DMS153 (cell line): ENCODE measurements at regions not wholly inside any gene's neighbourhood (a gene's known extent, or its start where the extent isn't known, plus 50 kb on each side); places are given as distances from the start of the nearest gene placed in this dataset.

Source experiments
- DNase-seq: peaks from one replicate; lab custom pipeline; 2025; lab: John Stamatoyannopoulos, UW

DNA sequence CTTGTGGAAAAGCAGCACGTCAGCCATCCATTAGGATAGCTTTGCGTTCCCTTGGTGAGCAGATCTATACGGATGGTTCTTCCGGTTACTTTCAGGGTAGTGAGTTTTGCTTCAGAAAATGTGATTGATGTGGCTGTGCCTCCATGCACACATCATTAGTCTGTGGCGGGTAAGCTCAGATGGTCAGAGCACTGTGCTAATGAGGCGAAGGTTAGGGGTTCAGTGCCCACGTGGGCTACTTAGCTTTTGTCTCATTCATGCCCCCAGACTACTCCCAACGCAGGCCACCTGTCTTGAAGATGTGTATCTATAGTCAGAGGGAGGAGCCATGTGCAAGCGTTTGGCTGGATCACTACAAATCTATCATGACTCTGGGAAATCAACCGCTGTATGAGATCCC is 322.8 kb upstream of the POU3F3 start:
- DNase-seq, result no peak

GRCh38 chr2:104537116-104537515 is 316.8 kb upstream of the POU3F3 start:
- DNase-seq, result no peak

- no peak for DNase-seq
These were observed 315.8 kb upstream of the POU3F3 start for GRCh38 chr2:104538077-104538476.

DNA sequence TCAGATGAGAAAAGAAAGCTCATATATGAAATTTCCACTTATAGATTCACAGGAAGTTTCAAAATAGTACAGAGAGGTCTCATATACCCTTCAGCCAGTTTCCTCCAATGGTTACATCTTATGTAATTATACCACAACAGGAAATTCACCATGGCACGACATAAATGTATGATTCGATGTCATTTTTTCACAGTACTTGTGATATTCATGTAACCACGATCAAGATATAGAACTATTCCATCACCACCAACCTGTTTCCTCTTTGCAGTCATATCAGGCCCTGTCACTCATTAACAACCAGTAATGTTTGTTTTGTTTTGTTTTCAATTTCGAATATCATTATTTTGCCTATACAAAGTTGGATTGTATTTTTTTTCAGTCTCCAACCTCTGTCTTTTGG is 314.3 kb upstream of the POU3F3 start:
- no peak for DNase-seq

DNA sequence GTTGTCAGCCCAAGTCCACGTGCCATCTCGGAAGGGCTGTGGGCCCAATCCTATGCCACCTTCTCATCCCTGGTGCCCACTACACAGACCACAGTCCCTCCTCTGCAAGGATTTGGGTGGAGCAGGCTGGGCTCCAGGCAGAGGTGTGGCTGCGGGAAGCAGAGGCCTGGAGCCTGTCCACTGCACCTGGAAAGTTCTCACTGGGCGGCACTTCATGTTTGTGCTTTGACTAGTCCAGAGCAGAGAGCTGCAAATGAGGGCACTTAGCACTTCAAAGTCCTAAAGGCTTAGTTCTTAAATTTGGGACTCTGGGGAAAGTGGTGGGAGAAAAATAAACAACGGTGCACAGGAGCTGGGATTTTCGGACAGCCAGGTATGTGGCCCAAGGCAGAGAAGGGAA is 308.9 kb upstream of the POU3F3 start:
- no peak for DNase-seq

GRCh38 chr2:104546537-104546936 is 307.4 kb upstream of the POU3F3 start:
- DNase-seq, result no peak

DNA sequence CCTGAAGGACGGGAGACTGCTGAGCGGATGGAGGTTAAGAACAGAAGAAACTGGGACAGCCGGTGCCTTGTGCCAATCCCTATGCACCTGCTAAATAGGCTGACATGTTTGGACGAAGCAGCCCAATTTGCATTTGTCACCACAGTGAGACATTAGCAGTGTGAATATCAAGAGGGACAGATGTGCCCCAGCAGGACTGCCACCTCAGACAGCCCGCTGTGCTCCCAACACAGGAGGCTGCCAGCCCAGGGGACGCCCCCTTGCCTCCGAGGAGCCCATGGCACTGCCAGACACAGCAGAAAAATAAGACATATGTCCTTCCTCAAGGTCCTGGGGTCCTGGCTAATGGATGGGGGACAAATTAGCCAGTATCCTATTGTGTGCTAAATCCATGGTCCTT is 306.7 kb upstream of the POU3F3 start:
- no peak for DNase-seq

GRCh38 chr2:104561251-104561650 is 292.7 kb upstream of the POU3F3 start:
- DNase-seq, result no peak

DNA sequence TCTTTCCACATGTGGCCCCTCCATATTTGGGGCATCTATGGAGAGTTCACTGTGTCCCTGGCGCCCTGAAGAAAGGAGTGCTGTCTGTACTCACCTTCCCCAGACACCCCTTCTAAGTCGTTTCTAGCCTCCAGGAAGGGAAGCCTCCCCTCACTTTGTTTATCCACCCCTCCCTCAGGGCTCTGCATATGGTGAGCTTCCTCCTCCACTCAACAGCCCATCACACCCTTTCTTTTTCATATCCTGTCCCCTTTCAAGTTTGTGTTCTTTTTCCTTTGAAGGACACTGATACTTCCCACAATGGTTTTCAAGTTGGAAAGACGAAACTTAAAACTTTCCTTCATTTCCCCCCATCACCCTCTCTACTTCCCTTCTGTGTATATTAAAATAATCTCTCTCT is 291.4 kb upstream of the POU3F3 start:
- DNase-seq, result no peak

- DNase-seq, result no peak
These were observed 290.4 kb upstream of the POU3F3 start for GRCh38 chr2:104563398-104563996.

- DNase-seq, result no peak
These were observed 285.7 kb upstream of the POU3F3 start for GRCh38 chr2:104568247-104568646.

DNA sequence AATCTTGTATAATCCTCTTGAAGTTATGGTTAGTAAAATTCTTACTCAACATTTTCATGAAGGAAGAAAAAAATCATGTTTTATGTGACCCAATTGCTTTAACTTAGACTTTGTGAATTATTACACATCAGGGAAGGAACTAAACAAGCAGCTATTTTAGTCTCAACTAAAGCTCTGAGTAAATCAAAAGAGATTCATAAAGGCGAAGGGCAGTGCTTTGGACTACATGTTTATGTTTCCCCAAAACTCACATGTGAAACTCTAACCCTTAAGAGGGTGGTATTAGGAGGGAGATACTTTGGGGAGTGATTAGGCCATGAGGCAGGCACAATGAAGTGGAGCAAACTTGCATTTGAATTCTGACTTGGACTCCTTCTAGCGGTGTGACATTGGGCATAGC is 283.7 kb upstream of the POU3F3 start:
- DNase-seq, result no peak

GRCh38 chr2:104572834-104573233 is 281.1 kb upstream of the POU3F3 start:
- no peak for DNase-seq

GRCh38 chr2:104574367-104574766 is 279.5 kb upstream of the POU3F3 start:
- no peak for DNase-seq

DNA sequence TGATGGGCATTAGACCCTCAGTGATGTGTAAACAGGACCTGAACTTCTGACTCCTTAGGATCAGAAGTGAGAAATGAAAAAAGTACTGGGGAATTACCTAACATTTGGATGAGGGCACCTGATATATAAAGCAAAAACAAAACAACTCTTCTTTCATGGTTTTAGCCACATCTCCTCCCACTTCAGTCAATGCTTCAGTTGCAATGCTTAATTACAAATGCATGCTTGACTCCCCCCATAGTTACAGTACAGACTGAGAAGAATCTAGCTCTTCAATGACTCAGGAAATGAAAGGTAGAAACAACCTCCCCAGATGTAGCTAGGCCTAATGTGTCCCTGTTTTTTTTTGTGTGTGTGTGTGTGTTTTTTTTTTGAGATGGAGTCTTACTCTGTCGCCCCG is 276.8 kb upstream of the POU3F3 start:
- DNase-seq, result no peak

GRCh38 chr2:104582471-104582870 is 271.4 kb upstream of the POU3F3 start:
- no peak for DNase-seq

DNA sequence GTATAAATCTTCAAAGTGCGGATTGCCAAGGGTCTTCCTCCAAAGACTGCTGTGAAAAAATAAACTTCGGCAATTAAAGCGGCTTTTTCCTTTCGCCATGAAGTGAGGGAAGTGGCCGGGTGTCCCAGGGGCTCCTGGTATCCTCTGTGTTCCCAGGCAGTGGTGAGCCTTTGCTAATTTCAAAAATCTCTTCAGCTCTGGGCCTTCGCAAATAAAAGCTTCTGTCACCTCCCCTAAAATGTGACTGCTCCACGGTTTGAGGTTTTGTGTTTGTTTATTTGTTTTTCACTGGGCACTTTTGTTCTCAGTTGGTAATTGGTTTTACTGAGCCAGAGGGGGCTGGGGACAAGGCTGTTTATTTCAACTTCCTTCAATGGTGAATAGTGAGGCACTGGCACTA is 270.1 kb upstream of the POU3F3 start:
- DNase-seq, result no peak

DNA sequence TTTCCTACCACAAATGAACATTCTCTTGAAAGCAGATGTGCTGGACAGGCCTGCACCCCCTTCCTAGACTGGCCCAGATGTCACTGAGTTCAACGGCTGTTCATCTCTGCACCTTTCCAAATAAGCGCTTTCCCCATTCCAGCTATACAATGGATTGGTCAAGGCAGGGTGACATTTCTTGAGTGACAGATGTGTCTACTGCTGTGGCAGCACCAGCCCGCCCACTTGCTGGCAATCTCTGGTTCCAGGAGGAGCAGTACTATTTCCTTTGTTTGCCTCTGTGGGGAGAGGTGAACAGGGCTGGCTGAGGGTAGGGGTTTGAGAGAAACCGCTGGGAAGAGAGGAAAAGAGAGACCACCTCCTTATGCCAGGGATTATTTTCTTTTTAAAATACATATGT is 269.5 kb upstream of the POU3F3 start:
- no peak for DNase-seq

- no peak for DNase-seq
These were observed 258.3 kb upstream of the POU3F3 start for GRCh38 chr2:104595576-104595975.

DNA sequence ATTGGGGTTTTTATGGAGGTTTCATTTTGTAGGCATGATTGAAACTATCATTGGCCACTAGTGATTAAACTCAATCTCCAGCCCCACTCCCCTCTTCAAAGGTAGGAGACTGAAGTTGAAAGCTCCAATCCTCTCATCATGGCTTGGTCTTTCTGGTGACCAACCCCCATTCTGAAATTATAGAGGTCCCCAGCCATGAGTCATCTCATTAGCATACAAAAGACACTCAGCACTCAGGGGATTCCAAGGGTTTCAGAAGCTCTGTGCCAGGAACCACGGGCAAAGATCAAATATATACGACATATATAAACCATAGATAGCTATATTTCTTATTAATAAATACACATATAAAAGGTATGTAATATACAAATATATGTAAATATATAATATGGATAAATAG is 256.0 kb upstream of the POU3F3 start:
- no peak for DNase-seq

GRCh38 chr2:104598636-104599035 is 255.3 kb upstream of the POU3F3 start:
- no peak for DNase-seq

DNA sequence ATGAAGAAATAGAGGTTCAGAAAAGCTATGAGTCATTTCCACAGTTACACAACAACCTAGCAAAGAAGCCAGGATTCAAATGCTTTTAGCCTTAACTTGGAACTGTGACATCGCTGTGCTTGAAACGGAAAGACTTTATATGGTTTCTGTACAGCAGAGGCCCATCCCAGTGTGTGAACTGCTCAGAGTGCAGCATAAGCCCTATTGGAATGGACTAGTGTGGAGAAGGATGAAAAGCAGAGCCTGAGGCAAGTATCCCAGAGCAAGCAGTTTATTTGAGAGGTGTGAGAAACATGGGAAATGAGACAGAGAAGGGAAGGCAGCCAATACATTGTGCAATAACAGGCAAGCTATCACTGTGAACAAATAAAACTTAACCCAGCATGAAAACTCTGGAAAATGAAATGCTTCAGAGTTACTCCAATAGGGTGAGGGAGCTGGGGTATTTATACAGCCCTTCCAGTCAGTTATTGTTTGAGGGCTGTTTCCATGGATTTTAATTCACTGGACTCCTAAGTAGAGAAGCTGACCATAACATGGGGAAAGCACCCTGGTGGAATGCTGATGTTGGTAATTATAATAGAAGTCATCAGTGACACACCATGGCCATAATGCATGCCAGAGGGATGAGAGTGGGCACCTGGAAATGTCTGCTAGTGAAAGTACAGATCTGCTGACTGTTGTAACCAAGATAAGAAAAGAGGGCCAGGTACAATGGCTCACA is 254.0 kb upstream of the POU3F3 start:
- DNase-seq, result no peak

DNA sequence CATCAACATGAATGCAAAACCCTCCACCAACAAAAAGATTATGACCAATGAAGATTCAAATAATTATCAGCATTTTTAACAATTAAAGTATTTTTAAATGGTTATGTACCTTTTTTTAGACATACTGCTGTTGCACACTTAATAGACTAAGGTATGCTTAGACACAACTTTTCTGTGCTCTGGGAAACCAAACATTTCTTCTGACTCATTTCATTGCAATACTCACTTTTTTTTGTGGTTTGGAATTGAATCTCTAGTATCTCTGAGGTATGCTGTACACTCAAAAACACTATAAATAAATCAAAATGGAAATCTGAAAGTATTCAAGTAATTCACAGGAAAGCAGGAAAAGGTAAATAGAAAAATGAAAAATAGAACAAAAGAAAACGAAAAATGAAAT is 247.9 kb upstream of the POU3F3 start:
- no peak for DNase-seq

GRCh38 chr2:104616856-104617255 is 237.1 kb upstream of the POU3F3 start:
- no peak for DNase-seq
